Astrocyte (in vitro differentiated cells and primary cell): ENCODE measurements at regions not wholly inside any gene's neighbourhood (a gene's known extent, or its start where the extent isn't known, plus 50 kb on each side); places are given as distances from the start of the nearest gene placed in this dataset.

Source experiments
- EZH2 ChIP-seq: IDR thresholded peaks from 2 replicates; pipeline ENCODE4 v1.6.1; 2012; ENCODE audit warnings: mild to moderate bottlenecking, low read length, inconsistent platforms; ENCODE audit not compliant: insufficient read depth
- TF ChIP-seq, protein P1 (sequence below): IDR thresholded peaks from 2 replicates; pipeline ENCODE4 v1.5.1; 2011; ENCODE audit warnings: low read depth, mild to moderate bottlenecking, inconsistent platforms, low read length, moderate library complexity; ENCODE audit not compliant: insufficient read depth

GRCh38 chr1:25062621-25063255 is 132.7 kb upstream of the RUNX3 start:
- TF ChIP-seq, protein P1, sequence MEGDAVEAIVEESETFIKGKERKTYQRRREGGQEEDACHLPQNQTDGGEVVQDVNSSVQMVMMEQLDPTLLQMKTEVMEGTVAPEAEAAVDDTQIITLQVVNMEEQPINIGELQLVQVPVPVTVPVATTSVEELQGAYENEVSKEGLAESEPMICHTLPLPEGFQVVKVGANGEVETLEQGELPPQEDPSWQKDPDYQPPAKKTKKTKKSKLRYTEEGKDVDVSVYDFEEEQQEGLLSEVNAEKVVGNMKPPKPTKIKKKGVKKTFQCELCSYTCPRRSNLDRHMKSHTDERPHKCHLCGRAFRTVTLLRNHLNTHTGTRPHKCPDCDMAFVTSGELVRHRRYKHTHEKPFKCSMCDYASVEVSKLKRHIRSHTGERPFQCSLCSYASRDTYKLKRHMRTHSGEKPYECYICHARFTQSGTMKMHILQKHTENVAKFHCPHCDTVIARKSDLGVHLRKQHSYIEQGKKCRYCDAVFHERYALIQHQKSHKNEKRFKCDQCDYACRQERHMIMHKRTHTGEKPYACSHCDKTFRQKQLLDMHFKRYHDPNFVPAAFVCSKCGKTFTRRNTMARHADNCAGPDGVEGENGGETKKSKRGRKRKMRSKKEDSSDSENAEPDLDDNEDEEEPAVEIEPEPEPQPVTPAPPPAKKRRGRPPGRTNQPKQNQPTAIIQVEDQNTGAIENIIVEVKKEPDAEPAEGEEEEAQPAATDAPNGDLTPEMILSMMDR = no peak
- no peak for TF ChIP-seq EZH2
